Glutamatergic neuron (in vitro differentiated cells): ENCODE measurements at regions not wholly inside any gene's neighbourhood (a gene's known extent, or its start where the extent isn't known, plus 50 kb on each side); places are given as distances from the start of the nearest gene placed in this dataset.
"Not testable (repeated sequence)": the region's sequence is repeated elsewhere in the genome, so short reads cannot be mapped to it uniquely, and the experiment has no call there.

Experiments
- DNase-seq: peaks from one replicate; pipeline ENCODE4 v3.0.0; 2022
- H3K27ac Mint-ChIP-seq: one replicate; pipeline ENCODE4 v1.8.0; 2020; ENCODE audit warnings: mild to moderate bottlenecking, mixed read lengths, inconsistent platforms; ENCODE audit not compliant: unreplicated experiment
- H3K27me3 Mint-ChIP-seq: one replicate; pipeline ENCODE4 v1.8.0; 2020; ENCODE audit warnings: mild to moderate bottlenecking, moderate library complexity, mixed read lengths, inconsistent platforms; ENCODE audit not compliant: unreplicated experiment
- H3K36me3 Mint-ChIP-seq: one replicate; pipeline ENCODE4 v1.8.0; 2020; ENCODE audit warnings: mild to moderate bottlenecking, mixed read lengths, inconsistent platforms; ENCODE audit not compliant: unreplicated experiment
- H3K4me1 Mint-ChIP-seq: one replicate; pipeline ENCODE4 v1.8.0; 2020; ENCODE audit warnings: mild to moderate bottlenecking, low read depth, mixed read lengths, inconsistent platforms; ENCODE audit not compliant: unreplicated experiment
- H3K4me3 Mint-ChIP-seq: one replicate; pipeline ENCODE4 v1.8.0; 2020; ENCODE audit warnings: mild to moderate bottlenecking, mixed read lengths, inconsistent platforms; ENCODE audit not compliant: unreplicated experiment
- H3K9me3 Mint-ChIP-seq: one replicate; pipeline ENCODE4 v1.8.0; 2020; ENCODE audit warnings: mild to moderate bottlenecking, moderate library complexity, mixed read lengths, inconsistent platforms; ENCODE audit not compliant: unreplicated experiment
- CTCF ChIP-seq: fragments of 200-600 bp; sonication (generic); IDR thresholded peaks from one replicate; pipeline ENCODE4 v1.5.0; 2021; ENCODE audit not compliant: partially characterized antibody, unreplicated experiment

GRCh38 chr3:189375532-189375931 lies 203.8 kb downstream of the TPRG1 start:
- Mint-ChIP-seq H3K27me3 (no peaks in the 10 kb centered on the region), H3K4me1 (no peaks in the 10 kb centered on the region), H3K36me3 (no peaks in the 10 kb centered on the region), H3K9me3 (no peaks in the 10 kb centered on the region), H3K4me3 (no peak overlapping the region), H3K27ac (no peak overlapping the region)
- TF ChIP-seq CTCF, result no peak
- DNase-seq, result no peak

GRCh38 chr3:189383630-189384029 lies 211.9 kb downstream of the TPRG1 start:
- H3K4me3 Mint-ChIP-seq, result no peak overlapping the region
- no peak for DNase-seq
- peaks cover 1% of the 10 kb centered on the region for H3K9me3 Mint-ChIP-seq
- H3K4me1 Mint-ChIP-seq, result no peaks in the 10 kb centered on the region
- H3K36me3 Mint-ChIP-seq, result no peaks in the 10 kb centered on the region
- TF ChIP-seq CTCF, result no peak
- no peaks in the 10 kb centered on the region for H3K27me3 Mint-ChIP-seq
- H3K27ac Mint-ChIP-seq, result no peak overlapping the region

- not testable (repeated sequence) for DNase-seq, H3K27ac Mint-ChIP-seq, H3K4me3 Mint-ChIP-seq, H3K27me3 Mint-ChIP-seq, H3K36me3 Mint-ChIP-seq, H3K9me3 Mint-ChIP-seq, H3K4me1 Mint-ChIP-seq
Measured at GRCh38 chr3:189385880-189386279, 214.1 kb downstream of the TPRG1 start.

GRCh38 chr3:189386739-189387138 lies 215.0 kb downstream of the TPRG1 start:
- Mint-ChIP-seq H3K36me3 (no peaks in the 10 kb centered on the region), H3K4me3 (no peak overlapping the region), H3K9me3 (peaks cover 1% of the 10 kb centered on the region), H3K27ac (no peak overlapping the region), H3K4me1 (no peaks in the 10 kb centered on the region), H3K27me3 (no peaks in the 10 kb centered on the region)
- no peak for TF ChIP-seq CTCF
- no peak for DNase-seq

- no peak for TF ChIP-seq CTCF
- no peaks in the 10 kb centered on the region for H3K4me1 Mint-ChIP-seq
- H3K27me3 Mint-ChIP-seq, result no peaks in the 10 kb centered on the region
- H3K27ac Mint-ChIP-seq, result no peak overlapping the region
- H3K4me3 Mint-ChIP-seq, result no peak overlapping the region
- no peaks in the 10 kb centered on the region for H3K36me3 Mint-ChIP-seq
- DNase-seq, result no peak
- no peaks in the 10 kb centered on the region for H3K9me3 Mint-ChIP-seq
Measured at GRCh38 chr3:189389346-189389745, 217.6 kb downstream of the TPRG1 start.

GRCh38 chr3:189393598-189393997 lies 221.8 kb downstream of the TPRG1 start:
- no peak for DNase-seq
- Mint-ChIP-seq H3K4me3 (no peak overlapping the region), H3K9me3 (no peaks in the 10 kb centered on the region), H3K36me3 (no peaks in the 10 kb centered on the region), H3K27ac (no peak overlapping the region), H3K4me1 (peaks cover 10% of the 10 kb centered on the region), H3K27me3 (peaks cover 1% of the 10 kb centered on the region)
- no peak for TF ChIP-seq CTCF
